HepG2 (cell line): ENCODE measurements at regions not wholly inside any gene's neighbourhood (a gene's known extent, or its start where the extent isn't known, plus 50 kb on each side); places are given as distances from the start of the nearest gene placed in this dataset.
A peak's percentile ranks its signal among the peaks of the same experiment; 100 is the strongest.

Experiments used
- AGO2 ChIP-seq: fragments of 200-400 bp; formaldehyde crosslinking; optimal IDR thresholded peaks from 2 replicates; pipeline ENCODE3; 2017; ENCODE audit warnings: mild to moderate bottlenecking, low read depth, low read length, moderate library complexity
- ATRX ChIP-seq: sonication (generic); formaldehyde crosslinking; IDR thresholded peaks from 2 replicates; pipeline ENCODE4 v1.4.0; 2020; ENCODE audit warnings: missing genetic modification reagents, borderline replicate concordance
- BORCS8-MEF2B ChIP-seq: sonication (generic); formaldehyde crosslinking; IDR thresholded peaks from 2 replicates; pipeline ENCODE4 v1.8.0; 2022; ENCODE audit warnings: mild to moderate bottlenecking, missing genetic modification reagents
- CSRNP2 ChIP-seq: sonication (generic); formaldehyde crosslinking; conservative IDR thresholded peaks from 2 replicates; pipeline ENCODE4 v1.8.0; 2022; ENCODE audit warnings: low read depth, missing genetic modification reagents
- HIVEP1 ChIP-seq: sonication (generic); formaldehyde crosslinking; IDR thresholded peaks from 2 replicates; pipeline ENCODE4 v1.4.0; 2020; ENCODE audit warnings: mild to moderate bottlenecking, missing genetic modification reagents
- HOXD1 ChIP-seq: sonication (generic); formaldehyde crosslinking; IDR thresholded peaks from 2 replicates; pipeline ENCODE4 v1.5.0; 2020; ENCODE audit warnings: missing genetic modification reagents
- MAFK ChIP-seq, 2 experiments: IDR thresholded peaks in 1 of 2; conservative IDR thresholded peaks in 1 of 2; 2 replicates each; pipeline ENCODE4 v1.6.1; 2011; ENCODE audit warnings: improper control_type of control experiment in 2 of 2, low read length in 2 of 2
- MTERF4 ChIP-seq: sonication (generic); formaldehyde crosslinking; IDR thresholded peaks from 2 replicates; pipeline ENCODE4 v1.8.0; 2023; ENCODE audit warnings: mild to moderate bottlenecking, missing genetic modification reagents
- MXD4 ChIP-seq: IDR thresholded peaks from 2 replicates; pipeline ENCODE4 v1.6.1; 2016; ENCODE audit warnings: mild to moderate bottlenecking, missing biosample characterization, missing genetic modification reagents
- NR2C2 ChIP-seq: sonication (generic); formaldehyde crosslinking; IDR thresholded peaks from 2 replicates; pipeline ENCODE4 v1.4.0; 2020; ENCODE audit warnings: missing genetic modification reagents, mild to moderate bottlenecking, moderate library complexity, borderline replicate concordance
- PATZ1 ChIP-seq: sonication (generic); formaldehyde crosslinking; IDR thresholded peaks from 2 replicates; pipeline ENCODE4 v1.4.0; 2020; ENCODE audit warnings: missing genetic modification reagents
- RFX3 ChIP-seq: IDR thresholded peaks from 2 replicates; pipeline ENCODE4 v1.6.1; 2016; ENCODE audit warnings: missing biosample characterization, missing genetic modification reagents
- TBL1XR1 ChIP-seq: fragments of 150-350 bp; IDR thresholded peaks from 2 replicates; pipeline ENCODE4 v1.6.1; 2014; ENCODE audit warnings: borderline replicate concordance, low read length; ENCODE audit not compliant: partially characterized antibody
- ZBTB1 ChIP-seq: sonication (generic); formaldehyde crosslinking; IDR thresholded peaks from 2 replicates; pipeline ENCODE4 v1.4.0; 2020; ENCODE audit warnings: missing genetic modification reagents, borderline replicate concordance
- ZBTB33 ChIP-seq: sonication (generic); formaldehyde crosslinking; IDR thresholded peaks from 2 replicates; pipeline ENCODE4 v1.4.0; 2020; ENCODE audit warnings: missing genetic modification reagents
- ZNF275 ChIP-seq: sonication (generic); formaldehyde crosslinking; IDR thresholded peaks from 2 replicates; pipeline ENCODE4 v1.8.0; 2022; ENCODE audit warnings: missing genetic modification reagents, mild to moderate bottlenecking, inconsistent platforms, borderline replicate concordance
- ZNF276 ChIP-seq: sonication (generic); formaldehyde crosslinking; IDR thresholded peaks from 2 replicates; pipeline ENCODE4 v1.4.0; 2020; ENCODE audit warnings: mild to moderate bottlenecking, low read depth, missing genetic modification reagents
- ZNF605 ChIP-seq: sonication (generic); formaldehyde crosslinking; IDR thresholded peaks from 2 replicates; pipeline ENCODE4 v1.8.0; 2022; ENCODE audit warnings: mild to moderate bottlenecking, missing genetic modification reagents
- ZNF629 ChIP-seq: sonication (generic); formaldehyde crosslinking; conservative IDR thresholded peaks from 2 replicates; pipeline ENCODE4 v1.5.0; 2020; ENCODE audit warnings: missing genetic modification reagents

GRCh38 chr20:50267041-50267865 is 76.6 kb downstream of the CEBPB start (continued):
- TF ChIP-seq PATZ1 (CRISPR knock-in tag) = peak; percentile 89
- TF ChIP-seq ZNF605 (CRISPR knock-in tag) = peak; percentile 55; the same call in 1 of the 2 replicates
- TF ChIP-seq NR2C2 (CRISPR knock-in tag) = no peak
- no peak for TF ChIP-seq ZBTB1 (CRISPR knock-in tag)
- TF ChIP-seq ZBTB33 = peak; percentile 9; the same call in 1 of the 2 replicates
- no peak for TF ChIP-seq TBL1XR1
- no peak for TF ChIP-seq HOXD1 (CRISPR knock-in tag)
- no peak; the same call in 1 of the 2 replicates for TF ChIP-seq ZNF275 (CRISPR knock-in tag)
- peak; percentile 96 for TF ChIP-seq ZNF629 (CRISPR knock-in tag)
- TF ChIP-seq CSRNP2 (CRISPR knock-in tag) = no peak
- no peak for TF ChIP-seq RFX3 (CRISPR knock-in tag)
- no peak for TF ChIP-seq ATRX
- no peak for TF ChIP-seq MXD4 (CRISPR knock-in tag)
- TF ChIP-seq ZNF276 = 0 out of 2 replicates have a peak, but pooled peaks have one; percentile 36
- TF ChIP-seq MTERF4 = no peak; the same call in 1 of the 2 replicates
- no peak for TF ChIP-seq BORCS8-MEF2B (CRISPR knock-in tag)
- TF ChIP-seq HIVEP1 (CRISPR knock-in tag) = no peak
- TF ChIP-seq AGO2 = no peak
- TF ChIP-seq MAFK (conservative IDR thresholded peaks at IDR 0.05 in 1 of 2, IDR thresholded peaks at IDR 0.05 in 1 of 2; ENCODE audit: low read length in 2 of 2) = no peak
